ENCODE measurements at regions not wholly inside any gene's neighbourhood (a gene's known extent, or its start where the extent isn't known, plus 50 kb on each side); places are given as distances from the start of the nearest gene placed in this dataset.
"Not testable (repeated sequence)": the region's sequence is repeated elsewhere in the genome, so short reads cannot be mapped to it uniquely, and the experiment has no call there.

- not testable (repeated sequence) for DNase-seq (ENCODE audit: low read depth in 4 of 4, low spot score in 3 of 4)
These were observed 380.9 kb upstream of the ST8SIA4 start for GRCh38 chr5:101283938-101284337.

- no peak for DNase-seq (ENCODE audit: low read depth in 4 of 4, low spot score in 3 of 4)
These were observed 375.8 kb upstream of the ST8SIA4 start for GRCh38 chr5:101278917-101279316.

- no peak for DNase-seq (ENCODE audit: low read depth in 4 of 4, low spot score in 3 of 4)
These were observed 375.1 kb upstream of the ST8SIA4 start for GRCh38 chr5:101278011-101278687.

GRCh38 chr5:101271945-101272344, 368.9 kb upstream of the ST8SIA4 start:
- no peak for DNase-seq (ENCODE audit: low read depth in 4 of 4, low spot score in 3 of 4)

GRCh38 chr5:101271416-101271815, 368.3 kb upstream of the ST8SIA4 start:
- DNase-seq (ENCODE audit: low read depth in 4 of 4, low spot score in 3 of 4) = no peak

GRCh38 chr5:101260857-101261256, 357.8 kb upstream of the ST8SIA4 start:
- no peak for DNase-seq (ENCODE audit: low read depth in 4 of 4, low spot score in 3 of 4)

- DNase-seq (ENCODE audit: low read depth in 4 of 4, low spot score in 3 of 4) = no peak
These were observed 350.0 kb upstream of the ST8SIA4 start for GRCh38 chr5:101253096-101253495.

GRCh38 chr5:101244621-101245020, 341.5 kb upstream of the ST8SIA4 start:
- no peak for DNase-seq (ENCODE audit: low read depth in 4 of 4, low spot score in 3 of 4)

- DNase-seq (ENCODE audit: low read depth in 4 of 4, low spot score in 3 of 4) = no peak
These were observed 309.9 kb upstream of the ST8SIA4 start for GRCh38 chr5:101212942-101213514.

- DNase-seq (ENCODE audit: low read depth in 4 of 4, low spot score in 3 of 4) = no peak
These were observed 303.5 kb upstream of the ST8SIA4 start for GRCh38 chr5:101206534-101206933.

GRCh38 chr5:101205065-101205464, 302.0 kb upstream of the ST8SIA4 start:
- not testable (repeated sequence) for DNase-seq (ENCODE audit: low read depth in 4 of 4, low spot score in 3 of 4)

- DNase-seq (ENCODE audit: low read depth in 4 of 4, low spot score in 3 of 4) = not testable (repeated sequence)
These were observed 277.3 kb upstream of the ST8SIA4 start for GRCh38 chr5:101180365-101180764.

- DNase-seq (ENCODE audit: low read depth in 4 of 4, low spot score in 3 of 4) = no peak
These were observed 273.5 kb upstream of the ST8SIA4 start for GRCh38 chr5:101176605-101177004.

GRCh38 chr5:101174981-101175380, 271.9 kb upstream of the ST8SIA4 start:
- DNase-seq (ENCODE audit: low read depth in 4 of 4, low spot score in 3 of 4) = no peak

GRCh38 chr5:101163088-101163487, 260.0 kb upstream of the ST8SIA4 start:
- no peak for DNase-seq (ENCODE audit: low read depth in 4 of 4, low spot score in 3 of 4)

- no peak for DNase-seq (ENCODE audit: low read depth in 4 of 4, low spot score in 3 of 4)
These were observed 256.9 kb upstream of the ST8SIA4 start for GRCh38 chr5:101160002-101160401.

- DNase-seq (ENCODE audit: low read depth in 4 of 4, low spot score in 3 of 4) = no peak
These were observed 255.9 kb upstream of the ST8SIA4 start for GRCh38 chr5:101159006-101159405.

- no peak for DNase-seq (ENCODE audit: low read depth in 4 of 4, low spot score in 3 of 4)
These were observed 250.4 kb upstream of the ST8SIA4 start for GRCh38 chr5:101153526-101153925.

- no peak for DNase-seq (ENCODE audit: low read depth in 4 of 4, low spot score in 3 of 4)
These were observed 240.4 kb upstream of the ST8SIA4 start for GRCh38 chr5:101143526-101143925.

GRCh38 chr5:101142102-101142501, 239.0 kb upstream of the ST8SIA4 start:
- no peak for DNase-seq (ENCODE audit: low read depth in 4 of 4, low spot score in 3 of 4)

- no peak for DNase-seq (ENCODE audit: low read depth in 4 of 4, low spot score in 3 of 4)
These were observed 233.4 kb upstream of the ST8SIA4 start for GRCh38 chr5:101136454-101136853.

GRCh38 chr5:101123363-101123762, 220.3 kb upstream of the ST8SIA4 start:
- DNase-seq (ENCODE audit: low read depth in 4 of 4, low spot score in 3 of 4) = no peak

GRCh38 chr5:101112645-101113044, 209.6 kb upstream of the ST8SIA4 start:
- DNase-seq (ENCODE audit: low read depth in 4 of 4, low spot score in 3 of 4) = no peak
